ENCODE measurements at regions not wholly inside any gene's neighbourhood (a gene's known extent, or its start where the extent isn't known, plus 50 kb on each side); places are given as distances from the start of the nearest gene placed in this dataset.

DNA sequence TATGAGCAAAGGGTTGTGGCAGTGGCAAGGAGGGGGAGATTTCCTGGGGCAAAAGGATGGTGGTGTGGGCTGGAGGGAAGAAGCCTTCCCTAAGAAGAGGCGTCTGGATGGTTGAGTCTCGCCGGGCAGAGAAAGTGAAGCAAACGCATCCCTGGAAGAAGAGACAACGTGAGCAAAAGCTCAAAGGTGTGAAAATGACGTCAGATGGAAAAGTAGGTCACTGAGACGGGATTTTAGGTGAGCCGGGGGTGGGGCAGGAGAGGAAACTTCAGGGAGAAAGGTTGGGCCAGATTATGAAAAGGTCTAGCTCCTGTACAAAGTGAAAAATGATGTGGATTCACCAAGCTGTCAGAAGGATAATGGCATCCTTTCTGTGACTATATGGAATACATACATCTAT lies 95.3 kb upstream of the KCNE2 start:
- TF ChIP-seq EZH2 (IDR thresholded peaks at IDR 0.05; ENCODE audit: low read depth, unreplicated experiment) = no peak
- TF ChIP-seq, protein P1, sequence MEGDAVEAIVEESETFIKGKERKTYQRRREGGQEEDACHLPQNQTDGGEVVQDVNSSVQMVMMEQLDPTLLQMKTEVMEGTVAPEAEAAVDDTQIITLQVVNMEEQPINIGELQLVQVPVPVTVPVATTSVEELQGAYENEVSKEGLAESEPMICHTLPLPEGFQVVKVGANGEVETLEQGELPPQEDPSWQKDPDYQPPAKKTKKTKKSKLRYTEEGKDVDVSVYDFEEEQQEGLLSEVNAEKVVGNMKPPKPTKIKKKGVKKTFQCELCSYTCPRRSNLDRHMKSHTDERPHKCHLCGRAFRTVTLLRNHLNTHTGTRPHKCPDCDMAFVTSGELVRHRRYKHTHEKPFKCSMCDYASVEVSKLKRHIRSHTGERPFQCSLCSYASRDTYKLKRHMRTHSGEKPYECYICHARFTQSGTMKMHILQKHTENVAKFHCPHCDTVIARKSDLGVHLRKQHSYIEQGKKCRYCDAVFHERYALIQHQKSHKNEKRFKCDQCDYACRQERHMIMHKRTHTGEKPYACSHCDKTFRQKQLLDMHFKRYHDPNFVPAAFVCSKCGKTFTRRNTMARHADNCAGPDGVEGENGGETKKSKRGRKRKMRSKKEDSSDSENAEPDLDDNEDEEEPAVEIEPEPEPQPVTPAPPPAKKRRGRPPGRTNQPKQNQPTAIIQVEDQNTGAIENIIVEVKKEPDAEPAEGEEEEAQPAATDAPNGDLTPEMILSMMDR (conservative IDR thresholded peaks at IDR 0.05; ENCODE audit: low read depth in 2 of 2) = no peak
- no peak for TF ChIP-seq JUNB (IDR thresholded peaks at IDR 0.05; ENCODE audit: unreplicated experiment)
- no peak for TF ChIP-seq POLR2AphosphoS5 (IDR thresholded peaks at IDR 0.05; ENCODE audit: low read depth)
- TF ChIP-seq STAT1 (IDR thresholded peaks at IDR 0.05; ENCODE audit: unreplicated experiment) = no peak
- TF ChIP-seq ZNF114 (CRISPR knock-in tag; IDR thresholded peaks at IDR 0.05) = no peak
- TF ChIP-seq CREB1 (CRISPR knock-in tag; IDR thresholded peaks at IDR 0.05; ENCODE audit: low read depth) = no peak
- TF ChIP-seq, protein P2, sequence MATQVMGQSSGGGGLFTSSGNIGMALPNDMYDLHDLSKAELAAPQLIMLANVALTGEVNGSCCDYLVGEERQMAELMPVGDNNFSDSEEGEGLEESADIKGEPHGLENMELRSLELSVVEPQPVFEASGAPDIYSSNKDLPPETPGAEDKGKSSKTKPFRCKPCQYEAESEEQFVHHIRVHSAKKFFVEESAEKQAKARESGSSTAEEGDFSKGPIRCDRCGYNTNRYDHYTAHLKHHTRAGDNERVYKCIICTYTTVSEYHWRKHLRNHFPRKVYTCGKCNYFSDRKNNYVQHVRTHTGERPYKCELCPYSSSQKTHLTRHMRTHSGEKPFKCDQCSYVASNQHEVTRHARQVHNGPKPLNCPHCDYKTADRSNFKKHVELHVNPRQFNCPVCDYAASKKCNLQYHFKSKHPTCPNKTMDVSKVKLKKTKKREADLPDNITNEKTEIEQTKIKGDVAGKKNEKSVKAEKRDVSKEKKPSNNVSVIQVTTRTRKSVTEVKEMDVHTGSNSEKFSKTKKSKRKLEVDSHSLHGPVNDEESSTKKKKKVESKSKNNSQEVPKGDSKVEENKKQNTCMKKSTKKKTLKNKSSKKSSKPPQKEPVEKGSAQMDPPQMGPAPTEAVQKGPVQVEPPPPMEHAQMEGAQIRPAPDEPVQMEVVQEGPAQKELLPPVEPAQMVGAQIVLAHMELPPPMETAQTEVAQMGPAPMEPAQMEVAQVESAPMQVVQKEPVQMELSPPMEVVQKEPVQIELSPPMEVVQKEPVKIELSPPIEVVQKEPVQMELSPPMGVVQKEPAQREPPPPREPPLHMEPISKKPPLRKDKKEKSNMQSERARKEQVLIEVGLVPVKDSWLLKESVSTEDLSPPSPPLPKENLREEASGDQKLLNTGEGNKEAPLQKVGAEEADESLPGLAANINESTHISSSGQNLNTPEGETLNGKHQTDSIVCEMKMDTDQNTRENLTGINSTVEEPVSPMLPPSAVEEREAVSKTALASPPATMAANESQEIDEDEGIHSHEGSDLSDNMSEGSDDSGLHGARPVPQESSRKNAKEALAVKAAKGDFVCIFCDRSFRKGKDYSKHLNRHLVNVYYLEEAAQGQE (IDR thresholded peaks at IDR 0.05; ENCODE audit: unreplicated experiment) = no peak
- TF ChIP-seq EZH2phosphoT487 (IDR thresholded peaks at IDR 0.05; ENCODE audit: unreplicated experiment) = no peak
- TF ChIP-seq, protein P3, sequence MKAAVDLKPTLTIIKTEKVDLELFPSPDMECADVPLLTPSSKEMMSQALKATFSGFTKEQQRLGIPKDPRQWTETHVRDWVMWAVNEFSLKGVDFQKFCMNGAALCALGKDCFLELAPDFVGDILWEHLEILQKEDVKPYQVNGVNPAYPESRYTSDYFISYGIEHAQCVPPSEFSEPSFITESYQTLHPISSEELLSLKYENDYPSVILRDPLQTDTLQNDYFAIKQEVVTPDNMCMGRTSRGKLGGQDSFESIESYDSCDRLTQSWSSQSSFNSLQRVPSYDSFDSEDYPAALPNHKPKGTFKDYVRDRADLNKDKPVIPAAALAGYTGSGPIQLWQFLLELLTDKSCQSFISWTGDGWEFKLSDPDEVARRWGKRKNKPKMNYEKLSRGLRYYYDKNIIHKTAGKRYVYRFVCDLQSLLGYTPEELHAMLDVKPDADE (IDR thresholded peaks at IDR 0.05) = no peak
- no peak for TF ChIP-seq NANOG (IDR thresholded peaks at IDR 0.05; ENCODE audit: borderline replicate concordance)

Measured in GM23338 (cell line).